ENCODE measurements at regions not wholly inside any gene's neighbourhood (a gene's known extent, or its start where the extent isn't known, plus 50 kb on each side); places are given as distances from the start of the nearest gene placed in this dataset.
"Not testable (repeated sequence)": the region's sequence is repeated elsewhere in the genome, so short reads cannot be mapped to it uniquely, and the experiment has no call there.

DNA sequence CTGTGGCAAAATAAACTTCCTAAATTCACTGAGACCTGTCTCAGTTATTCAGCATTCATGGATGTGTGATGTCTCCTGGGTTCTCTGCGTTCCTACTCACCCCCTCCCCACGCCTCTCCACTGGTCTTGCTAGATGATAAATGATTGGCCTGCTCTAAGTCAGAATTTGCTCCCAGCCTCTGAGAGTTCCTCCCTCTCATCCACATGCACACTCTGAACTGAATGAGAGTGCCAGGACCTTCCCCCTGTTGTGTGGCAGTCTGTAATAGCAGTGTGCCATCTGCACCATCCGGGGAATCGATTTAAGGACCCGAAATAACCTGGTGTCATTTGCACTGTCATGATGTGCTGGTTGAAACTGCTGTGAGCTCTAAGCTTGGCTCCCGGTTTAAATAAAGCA, 135.8 kb upstream of the AFDN start:
- DNase-seq: no peak

DNA sequence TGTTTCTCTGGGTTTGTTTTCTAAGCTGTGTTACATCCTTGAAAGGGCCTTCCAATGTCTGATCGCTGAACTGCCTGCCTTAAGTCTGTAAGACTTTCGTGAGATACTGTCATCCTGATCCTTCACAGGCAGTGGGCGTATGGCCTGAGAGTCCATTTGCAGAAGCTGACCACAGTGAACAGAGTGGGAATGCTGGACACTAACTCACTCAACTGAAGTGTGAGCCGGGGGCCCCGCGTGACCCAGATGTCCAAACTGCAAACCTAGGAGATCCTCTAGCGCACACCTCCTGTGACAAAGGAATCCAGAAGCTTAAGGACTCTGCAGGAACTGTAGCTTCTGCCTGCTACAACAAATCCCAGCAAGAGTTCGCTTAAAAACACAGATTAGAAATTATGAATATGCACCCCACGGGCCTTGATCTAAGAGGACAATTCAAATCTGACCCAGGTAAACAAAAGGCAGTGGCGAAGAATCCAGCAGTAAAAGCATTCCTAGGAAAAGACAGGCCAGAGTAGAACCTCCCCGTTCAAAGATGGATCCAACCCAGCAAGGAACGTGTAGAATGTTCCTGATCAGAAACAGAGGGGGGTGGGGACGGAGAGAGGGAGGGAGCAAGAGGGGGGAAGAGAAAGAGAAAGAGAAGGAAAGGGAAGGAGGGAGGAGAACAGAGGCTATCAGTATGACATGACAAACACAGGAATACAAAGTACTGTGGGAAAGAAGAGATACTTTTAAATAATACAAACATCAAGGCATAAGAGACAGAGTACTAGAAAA, 135.0 kb upstream of the AFDN start:
- no peak for DNase-seq

DNA sequence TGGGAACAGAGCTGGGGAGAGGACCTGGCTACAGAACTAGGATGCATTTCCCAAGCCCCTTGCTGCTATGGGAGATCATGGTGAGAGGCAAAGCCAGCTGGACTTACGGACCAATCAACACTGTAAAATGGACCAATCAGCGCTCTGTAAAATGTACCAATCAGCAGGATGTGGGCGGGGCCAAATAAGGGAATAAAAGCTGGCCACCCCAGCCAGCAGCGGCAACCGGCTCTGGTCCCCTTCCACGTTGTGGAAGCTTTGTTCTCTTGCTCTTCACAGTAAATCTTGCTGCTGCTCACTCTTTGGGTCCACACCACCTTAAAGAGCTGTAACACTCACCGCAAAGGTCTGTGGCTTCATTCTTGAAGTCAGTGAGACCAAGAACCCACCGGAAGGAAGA, 133.2 kb upstream of the AFDN start:
- DNase-seq: not testable (repeated sequence)

DNA sequence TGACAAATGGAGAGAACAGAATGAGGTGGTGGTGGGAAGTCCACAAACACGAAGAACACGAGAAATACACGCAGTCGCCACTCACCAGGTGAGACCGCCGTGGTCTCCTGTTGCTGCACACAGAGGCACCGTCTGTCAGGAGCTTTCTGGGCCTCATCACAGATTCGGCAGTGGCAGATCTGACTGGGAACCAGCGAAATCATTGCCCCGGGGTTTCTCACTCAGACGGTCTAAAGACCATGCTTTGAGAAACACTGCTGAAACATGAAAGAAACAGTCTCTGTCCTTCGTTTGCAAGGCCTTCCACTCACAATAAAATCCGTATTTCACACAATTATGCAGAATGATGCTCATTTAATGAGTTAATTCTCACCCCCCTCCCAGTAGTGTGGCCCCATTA, 130.9 kb upstream of the AFDN start:
- DNase-seq: no peak

DNA sequence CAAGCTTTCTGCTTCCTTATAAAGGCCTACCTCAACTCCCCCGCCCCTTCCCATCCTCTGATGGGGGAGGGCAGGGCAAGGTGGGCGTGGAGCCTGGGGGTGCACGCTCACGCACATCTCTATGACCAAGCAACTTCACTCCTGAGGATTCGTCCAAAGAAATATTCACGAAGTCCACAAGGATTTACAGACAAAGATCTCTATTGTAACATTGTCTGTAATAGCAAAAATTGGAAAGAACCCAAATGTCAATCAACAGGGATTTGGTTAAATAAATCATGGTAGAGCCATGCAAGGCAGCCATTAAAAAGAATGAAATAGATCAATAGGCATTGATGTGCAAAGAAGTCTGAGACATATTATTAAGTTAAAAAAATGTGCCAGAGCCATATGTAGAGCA, 130.4 kb upstream of the AFDN start:
- no peak for DNase-seq

DNA sequence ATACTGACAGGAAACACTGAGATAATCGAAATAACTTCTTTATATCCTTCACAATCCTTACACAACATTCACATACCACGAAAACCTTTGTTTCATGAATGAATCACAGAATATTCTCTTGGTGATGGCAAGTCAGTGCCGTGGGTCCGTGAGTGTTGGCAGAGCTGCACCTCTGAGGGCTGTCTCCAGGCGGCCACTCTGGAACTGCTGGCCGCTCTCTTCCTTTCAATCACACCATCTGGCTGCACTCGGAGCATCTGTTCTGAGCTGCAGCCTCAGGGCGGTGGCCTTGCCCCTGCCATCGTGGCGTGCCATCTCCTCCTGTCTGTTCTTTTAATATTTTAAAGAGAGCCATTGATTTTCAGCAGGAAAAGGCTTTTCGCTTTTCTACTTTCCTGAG, 129.4 kb upstream of the AFDN start:
- no peak for DNase-seq

DNA sequence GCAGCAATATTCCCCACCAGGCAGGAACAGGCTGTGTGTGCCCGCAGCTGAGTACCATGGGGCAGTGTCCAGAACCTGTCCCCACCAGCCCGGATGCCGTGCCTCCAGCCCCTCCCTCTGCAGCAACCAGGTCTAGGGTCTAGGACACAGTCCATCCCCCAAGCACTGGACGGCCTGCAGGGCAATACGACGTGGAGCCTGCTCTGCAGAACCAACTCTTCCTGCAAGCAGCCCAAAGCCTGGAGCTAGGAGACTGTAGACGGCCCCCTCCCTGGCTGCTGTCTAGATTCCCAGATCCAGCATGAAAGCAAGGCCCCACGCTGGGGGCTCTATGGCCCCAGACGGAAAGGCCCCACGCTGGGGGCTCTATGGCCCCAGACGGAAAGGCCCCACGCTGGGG, 128.2 kb upstream of the AFDN start:
- DNase-seq: no peak

DNA sequence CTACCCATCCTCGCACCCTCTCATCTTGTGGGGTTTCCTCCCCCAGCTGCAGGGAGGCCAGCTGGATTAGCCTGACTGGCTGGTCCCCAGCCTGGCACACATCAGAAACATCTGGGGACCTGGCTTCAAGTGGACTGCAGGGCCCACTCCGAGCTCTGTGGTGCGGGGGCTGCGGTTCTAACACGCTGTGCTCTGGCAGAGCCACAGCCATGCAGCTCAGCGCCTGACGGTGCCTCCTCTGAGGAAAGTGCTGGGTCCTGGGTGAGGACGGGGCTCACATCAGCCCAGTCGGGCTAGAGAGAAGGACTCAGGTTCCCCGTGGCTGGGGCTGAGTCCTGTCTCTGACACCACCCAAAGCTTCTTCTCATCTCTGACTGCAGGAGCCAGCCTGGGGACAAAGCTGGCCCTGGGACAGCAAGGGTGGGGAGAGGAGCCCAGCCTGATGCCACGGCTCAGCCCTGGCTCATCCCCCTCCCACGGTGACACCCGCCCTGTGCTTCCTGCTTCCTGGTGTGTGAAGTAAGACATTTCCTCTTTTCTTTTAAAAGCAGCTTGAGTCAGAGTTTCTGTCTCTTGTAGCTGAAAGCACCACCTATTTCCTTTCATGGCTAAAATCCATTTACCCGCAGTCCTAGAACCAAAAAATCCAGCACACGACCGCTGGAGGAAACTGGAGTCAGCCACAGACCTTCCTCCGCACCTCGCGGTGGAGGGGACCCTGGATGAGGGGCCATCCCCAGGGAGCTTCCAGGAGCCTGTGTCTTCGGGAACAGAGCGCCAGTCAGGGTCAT, 127.4 kb upstream of the AFDN start:
- no peak for DNase-seq

DNA sequence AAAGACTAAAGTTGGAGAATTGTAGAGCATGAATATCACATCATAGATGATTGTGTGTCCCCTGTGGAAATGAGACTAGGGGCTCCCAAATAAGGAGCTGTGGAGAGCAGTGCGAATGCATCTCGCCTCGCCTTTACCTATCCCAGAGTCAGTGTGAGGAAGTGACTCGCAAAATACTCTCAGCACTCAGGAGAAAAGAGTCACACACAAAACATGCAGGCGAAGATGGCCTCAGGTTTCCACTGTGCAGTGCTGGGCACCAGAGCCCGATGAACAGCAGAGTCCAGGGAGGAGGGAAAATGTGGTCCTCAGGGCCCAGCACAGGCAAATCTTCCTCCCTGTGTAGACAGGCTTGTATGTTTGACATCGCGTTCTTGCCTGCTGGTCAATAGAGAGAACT, 126.5 kb upstream of the AFDN start:
- no peak for DNase-seq

DNA sequence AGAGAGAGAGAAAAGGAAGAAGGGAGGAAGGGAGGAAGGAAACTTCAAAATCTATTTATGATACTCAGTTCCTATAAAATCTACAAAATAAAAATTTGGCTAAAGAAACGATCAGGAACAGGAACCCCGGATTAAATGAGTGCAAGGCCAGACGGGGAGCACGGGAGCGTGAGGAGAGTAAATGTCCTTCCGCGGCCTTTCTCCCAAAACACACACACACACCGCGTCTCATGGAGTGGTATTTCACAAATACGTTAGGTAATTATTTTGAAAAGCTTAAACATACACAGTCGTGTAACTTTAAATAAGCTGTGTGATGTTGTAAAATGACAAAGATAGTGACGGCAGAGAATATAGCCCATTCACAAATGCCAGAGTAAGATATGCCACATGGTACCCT, 125.7 kb upstream of the AFDN start:
- no peak for DNase-seq

DNA sequence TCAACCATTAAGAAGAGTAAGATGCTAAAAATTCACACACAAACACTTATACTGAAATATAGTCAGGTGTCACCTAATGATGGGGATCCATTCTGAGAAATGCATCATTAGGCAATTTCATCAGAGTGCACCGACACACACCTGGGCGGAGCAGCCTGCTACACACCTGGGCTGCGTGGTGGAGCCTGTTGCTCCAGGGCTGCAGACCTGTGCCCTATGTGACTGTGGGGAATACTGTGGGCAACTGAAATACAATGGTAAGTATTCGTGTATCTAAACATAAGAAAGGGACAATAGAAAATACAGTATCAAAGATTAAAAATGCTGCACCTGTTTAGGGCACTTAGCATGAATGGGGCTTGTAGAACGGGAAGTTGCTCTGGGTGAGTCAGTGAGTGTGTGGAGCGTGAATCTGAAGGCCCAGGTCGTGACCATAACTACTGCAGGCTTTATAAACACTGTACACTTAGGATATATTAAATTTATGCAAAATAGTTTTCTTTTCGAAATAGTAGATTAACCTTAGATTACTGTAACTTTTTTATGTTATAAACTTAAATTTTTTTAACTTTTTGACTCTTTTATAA, 124.4 kb upstream of the AFDN start:
- no peak for DNase-seq

DNA sequence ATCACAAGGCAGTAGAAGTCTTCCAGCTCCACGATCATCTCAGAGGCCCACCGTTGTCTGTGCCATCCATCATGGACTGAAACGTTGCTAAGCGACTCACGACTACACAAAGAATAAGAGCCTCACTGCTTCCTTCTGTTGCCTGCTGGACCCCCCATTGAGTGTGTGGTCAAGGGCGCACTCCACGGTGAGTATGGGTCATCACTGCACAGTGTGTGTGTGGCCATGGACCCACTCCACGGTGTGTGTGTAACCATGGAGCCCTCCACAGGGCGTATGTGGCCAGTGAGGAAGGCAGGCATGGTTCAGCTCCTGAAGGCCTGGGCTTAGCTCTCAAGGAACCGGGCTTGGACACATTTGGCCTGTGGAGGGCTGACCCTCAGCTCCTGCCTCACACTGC, 123.4 kb upstream of the AFDN start:
- DNase-seq: no peak

DNA sequence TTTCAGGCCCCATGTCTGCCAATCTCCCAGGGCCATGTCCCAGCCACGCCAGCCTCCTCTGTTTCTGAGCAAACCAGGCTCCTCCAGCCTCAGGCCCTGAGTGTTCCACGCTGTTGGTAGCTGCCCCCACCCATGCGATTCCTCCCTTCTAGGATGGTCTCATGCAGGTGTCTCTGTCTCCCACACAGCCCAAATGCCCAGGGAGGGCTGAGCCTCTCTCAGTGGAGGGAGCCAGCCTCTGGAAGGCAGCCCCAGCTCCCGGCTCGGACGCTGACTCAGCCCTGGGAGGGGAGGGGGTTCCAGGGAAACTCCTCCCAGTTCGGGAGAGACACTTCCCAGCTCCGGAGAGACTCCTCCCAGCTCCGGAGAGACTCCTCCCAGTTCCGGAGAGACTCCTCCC, 122.9 kb upstream of the AFDN start:
- no peak for DNase-seq

DNA sequence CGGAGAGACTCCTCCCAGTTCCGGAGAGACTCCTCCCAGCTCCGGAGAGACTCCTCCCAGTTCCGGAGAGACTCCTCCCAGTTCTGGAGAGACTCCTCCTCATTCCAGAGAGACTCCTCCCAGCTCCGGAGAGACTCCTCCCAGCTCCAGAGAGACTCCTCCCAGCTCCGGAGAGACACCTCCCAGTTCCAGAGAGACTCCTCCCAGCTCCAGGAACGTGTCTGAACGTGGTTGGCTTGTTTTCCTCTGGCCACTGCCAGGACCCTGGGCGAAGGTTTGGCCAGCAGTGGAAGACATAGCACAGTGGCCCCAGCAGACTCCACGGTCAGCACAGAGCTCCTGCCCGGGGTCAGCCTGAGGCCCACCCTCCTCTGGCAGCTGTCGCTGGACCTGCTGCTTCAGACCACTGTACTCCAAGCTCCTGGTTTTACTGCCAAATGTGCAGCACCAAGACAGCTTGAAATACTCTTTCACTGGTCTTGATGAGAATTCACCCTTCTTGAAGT, 122.3 kb upstream of the AFDN start:
- DNase-seq: no peak

DNA sequence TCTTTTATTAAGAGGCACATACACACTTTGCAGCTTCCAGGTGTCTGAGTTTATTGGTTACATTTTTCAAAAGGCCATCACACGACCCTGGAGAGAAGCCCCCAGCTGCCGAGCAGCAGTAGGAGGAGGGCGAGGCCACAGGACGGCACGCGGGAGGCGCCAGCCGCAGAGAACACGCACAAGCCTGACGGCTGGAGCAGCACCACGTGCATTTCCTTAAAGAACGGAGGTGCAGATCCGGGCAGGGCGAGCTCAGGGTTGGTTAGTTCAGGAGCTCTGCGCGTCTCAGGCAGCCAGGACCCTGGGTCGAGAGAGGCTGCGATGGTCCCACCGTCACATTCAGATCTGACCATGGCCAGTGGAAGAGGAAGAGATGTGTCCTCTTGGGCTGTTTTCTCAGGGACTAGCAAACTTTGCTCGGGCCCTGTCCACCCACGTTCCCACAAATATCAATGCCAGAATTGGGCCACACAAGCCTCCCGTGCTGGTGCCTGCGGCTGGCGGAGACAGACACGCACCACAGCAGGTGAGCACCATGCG, 121.4 kb upstream of the AFDN start:
- DNase-seq: no peak

DNA sequence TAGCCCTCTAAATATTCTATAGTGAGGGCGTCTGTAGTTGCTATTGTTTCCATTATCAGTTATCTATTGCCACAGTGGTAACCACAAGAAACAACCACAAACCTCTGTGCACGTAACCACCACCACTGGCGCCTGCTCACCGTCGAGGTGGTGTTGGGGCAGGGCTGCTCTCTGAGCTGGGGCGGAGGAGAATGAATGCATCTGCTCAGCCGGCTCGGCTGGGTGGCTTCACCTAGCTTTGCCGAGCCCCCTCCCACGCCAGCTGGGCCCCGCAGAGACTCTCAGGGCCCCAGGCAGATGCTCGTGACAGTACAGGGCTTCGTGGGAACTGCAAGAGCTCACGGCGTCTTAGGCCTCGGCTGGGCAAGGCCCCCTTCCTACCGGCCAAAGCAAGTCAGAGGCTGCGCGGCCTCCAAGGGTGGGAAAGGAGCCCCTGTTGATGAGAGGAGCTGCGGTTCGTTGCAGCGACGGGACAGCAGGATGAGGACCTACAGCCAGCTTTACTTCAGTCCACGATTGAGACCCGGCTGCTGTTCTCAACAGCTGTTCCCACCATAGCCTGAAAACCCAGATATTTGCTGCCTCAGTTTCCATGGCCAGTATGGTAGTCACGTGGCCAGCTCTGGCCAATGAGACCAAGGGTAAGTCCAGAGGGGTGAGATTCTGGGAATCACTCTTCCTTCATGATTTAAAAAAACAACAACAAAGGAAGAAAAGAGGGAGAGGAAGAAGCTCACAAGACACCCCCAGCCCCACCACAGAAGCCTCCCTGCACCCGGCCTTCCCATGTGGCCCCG, 120.2 kb upstream of the AFDN start:
- no peak for DNase-seq

DNA sequence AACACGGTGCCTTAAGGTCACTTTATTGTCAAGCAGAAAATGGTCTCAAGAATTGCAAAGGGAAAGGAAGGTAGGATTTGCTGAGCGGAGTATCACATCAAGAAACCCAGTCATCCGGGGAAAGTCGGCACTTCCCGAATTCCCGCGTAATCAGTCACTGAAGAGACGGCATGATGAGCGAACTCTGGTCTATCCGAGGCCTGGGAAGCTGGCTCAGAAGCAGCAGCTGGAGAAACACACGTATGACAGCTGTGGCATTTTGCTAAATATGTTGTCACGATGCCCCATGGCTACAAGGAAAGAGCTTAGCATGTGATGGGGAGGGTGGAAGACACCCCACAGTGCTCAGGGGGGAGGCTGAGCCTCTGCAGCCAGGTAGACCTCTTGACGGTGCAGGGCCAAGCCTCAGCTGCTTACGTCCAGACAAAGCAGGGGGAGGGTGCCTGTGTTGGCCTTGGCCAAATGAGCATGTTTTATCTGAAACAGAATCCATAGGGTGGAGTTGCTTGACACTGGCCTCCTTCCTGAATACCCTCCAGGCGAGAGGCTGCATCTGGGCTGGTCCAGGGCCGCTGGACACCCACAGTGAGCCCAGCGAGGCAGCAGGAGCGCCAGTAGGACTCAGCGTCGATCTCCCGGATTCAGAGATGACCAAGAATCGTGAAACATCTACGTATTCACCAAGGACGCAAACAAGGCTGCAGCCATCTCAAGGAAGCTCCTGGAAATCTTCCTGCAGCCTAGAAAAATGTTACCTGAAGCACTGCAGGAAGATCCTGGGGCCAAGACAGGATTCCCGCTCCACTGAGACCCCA, 118.8 kb upstream of the AFDN start:
- no peak for DNase-seq

DNA sequence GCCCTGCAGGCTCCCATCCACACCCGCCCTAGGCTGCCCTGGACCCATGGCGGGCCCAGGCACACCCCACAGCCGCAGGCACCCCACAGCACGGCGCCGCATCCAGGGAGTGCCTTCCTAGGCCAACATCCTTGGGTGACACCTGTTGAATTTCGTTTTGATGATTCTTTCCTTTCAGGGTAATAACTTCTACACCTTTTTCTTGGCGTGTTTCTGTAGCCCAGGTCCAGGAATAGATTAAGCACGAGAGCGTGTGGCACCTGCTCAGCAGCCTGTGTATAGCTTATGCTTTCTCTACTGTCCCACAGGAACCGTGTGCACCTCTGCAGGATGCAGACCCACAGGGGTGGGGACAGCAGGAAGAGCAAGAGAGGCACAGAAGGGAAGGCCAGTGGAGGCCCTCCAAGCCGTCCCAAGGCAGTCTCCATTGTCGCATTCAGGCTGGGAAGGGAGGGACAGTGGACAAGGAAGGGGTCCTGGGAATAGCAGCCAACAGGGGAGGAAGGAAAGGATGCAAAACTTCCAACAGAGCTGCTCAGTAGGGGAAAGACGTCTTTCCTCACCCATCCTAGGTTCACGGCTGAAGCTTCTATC, 118.1 kb upstream of the AFDN start:
- no peak for DNase-seq

DNA sequence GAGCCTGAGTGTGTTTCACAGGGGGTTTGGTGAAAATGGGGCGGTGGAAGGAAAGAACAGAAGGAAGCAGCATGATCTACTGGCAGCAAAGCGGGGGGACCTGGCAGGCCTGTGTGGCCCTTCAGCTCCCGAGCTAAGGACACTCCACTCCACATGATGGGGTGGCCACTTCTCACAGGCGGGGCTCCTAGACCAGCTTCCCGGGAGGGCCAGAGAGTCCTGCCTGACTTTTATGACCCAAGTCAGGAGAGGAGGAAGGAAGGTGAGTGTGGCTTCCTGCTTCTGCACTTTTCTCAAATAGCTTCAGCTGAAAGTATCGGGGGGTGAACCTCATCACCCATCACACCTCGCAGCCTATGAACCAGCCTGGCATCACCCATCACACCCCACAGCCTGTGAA, 117.5 kb upstream of the AFDN start:
- DNase-seq: no peak

DNA sequence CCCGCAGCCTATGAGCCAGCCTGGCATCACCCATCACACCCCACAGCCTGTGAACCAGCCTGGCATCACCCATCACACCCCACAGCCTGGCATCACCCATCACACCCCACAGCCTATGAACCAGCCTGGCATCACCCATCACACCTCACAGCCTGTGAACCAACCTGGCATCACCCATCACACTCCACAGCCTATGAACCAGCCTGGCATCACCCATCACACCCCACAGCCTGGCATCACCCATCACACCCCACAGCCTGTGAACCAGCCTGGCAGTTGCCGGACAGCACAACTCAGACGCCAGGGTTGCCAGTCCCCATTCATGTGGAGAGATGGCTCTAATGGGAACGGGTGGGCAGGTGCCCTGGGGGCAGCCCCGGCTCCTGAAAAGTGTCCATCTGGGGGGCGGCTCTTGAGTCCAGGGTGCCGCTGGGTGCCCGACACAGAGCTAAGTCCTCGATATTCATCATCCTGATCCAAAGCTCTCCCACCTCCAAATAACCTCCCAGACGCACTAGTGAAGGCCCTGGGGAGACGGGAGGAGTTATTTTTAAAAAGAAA, 116.9 kb upstream of the AFDN start:
- DNase-seq: not testable (repeated sequence)

DNA sequence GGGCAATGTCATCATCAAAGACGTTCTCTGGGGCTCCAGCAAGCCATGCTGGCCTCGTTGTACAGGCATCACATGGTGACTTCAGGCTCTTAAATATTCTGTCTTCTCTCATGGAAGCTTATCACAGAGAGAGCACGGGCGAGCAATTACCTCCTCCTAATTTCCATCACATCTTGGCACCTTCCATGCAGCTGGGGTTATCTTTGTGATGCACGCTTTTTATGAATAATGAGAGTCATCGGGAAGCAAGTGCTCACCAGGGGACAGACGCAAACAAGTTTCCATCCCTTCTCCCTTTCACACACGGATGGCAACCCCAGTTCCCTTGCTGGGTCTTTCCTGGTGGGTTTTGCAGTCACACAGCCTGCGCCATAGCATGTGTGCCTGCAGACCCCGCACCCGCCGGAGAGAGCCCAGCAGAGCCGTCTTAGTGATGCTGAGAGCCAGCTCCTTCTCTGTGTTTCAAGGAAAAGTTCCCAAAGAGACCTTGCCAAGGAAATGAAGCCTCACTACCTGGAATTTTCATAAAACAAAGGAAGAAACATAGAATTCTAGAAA, 116.3 kb upstream of the AFDN start:
- no peak for DNase-seq
